Neural progenitor cell (in vitro differentiated cells): ENCODE measurements at regions not wholly inside any gene's neighbourhood (a gene's known extent, or its start where the extent isn't known, plus 50 kb on each side); places are given as distances from the start of the nearest gene placed in this dataset.

Experiments used
- DNase-seq: peaks from one replicate; pipeline ENCODE4 v3.0.0-alpha.2; 2016; ENCODE audit warnings: low spot score
- H2AFZ ChIP-seq: fragments of 200-600 bp; sonication (generic); replicated peaks from 2 replicates; pipeline ENCODE4 v1.6.1; 2016; ENCODE audit warnings: antibody characterized with exemption
- H3F3A ChIP-seq: fragments of 200-600 bp; sonication (generic); 2 replicates; pipeline ENCODE4 v1.6.1; 2016; ENCODE audit warnings: antibody characterized with exemption, low read depth
- H3K27ac ChIP-seq: fragments of 200-600 bp; sonication (generic); 2 replicates; pipeline ENCODE4 v1.5.1; 2016; ENCODE audit warnings: mild to moderate bottlenecking
- H3K27me3 ChIP-seq: fragments of 200-600 bp; sonication (generic); 2 replicates; pipeline ENCODE4 v1.6.1; 2016; ENCODE audit warnings: mild to moderate bottlenecking, moderate library complexity
- H3K36me3 ChIP-seq: fragments of 200-600 bp; sonication (generic); 2 replicates; pipeline ENCODE4 v1.5.1; 2016
- H3K4me1 ChIP-seq: fragments of 200-600 bp; sonication (generic); 2 replicates; pipeline ENCODE4 v1.6.1; 2016; ENCODE audit warnings: mixed run types
- H3K4me2 ChIP-seq: fragments of 200-600 bp; sonication (generic); 2 replicates; pipeline ENCODE4 v1.6.1; 2016
- H3K4me3 ChIP-seq: fragments of 200-600 bp; sonication (generic); 2 replicates; pipeline ENCODE4 v1.5.1; 2016
- H3K79me2 ChIP-seq: fragments of 200-600 bp; sonication (generic); 2 replicates; pipeline ENCODE4 v1.6.1; 2016; ENCODE audit warnings: low read depth
- H3K9ac ChIP-seq: fragments of 200-600 bp; sonication (generic); 2 replicates; pipeline ENCODE4 v1.6.1; 2016
- H3K9me3 ChIP-seq: fragments of 200-600 bp; sonication (generic); 2 replicates; pipeline ENCODE4 v1.5.1; 2016; ENCODE audit warnings: low read depth
- H4K20me1 ChIP-seq: fragments of 200-600 bp; sonication (generic); 2 replicates; pipeline ENCODE4 v1.6.1; 2016; ENCODE audit warnings: low read depth
- H3K27ac Mint-ChIP-seq: 3 replicates; pipeline ENCODE4 v1.8.0; 2021; ENCODE audit warnings: mixed read lengths
- H3K27me3 Mint-ChIP-seq: 2 replicates; pipeline ENCODE4 v1.8.0; 2022; ENCODE audit warnings: low read depth, mild to moderate bottlenecking, inconsistent platforms, moderate library complexity, mixed read lengths; ENCODE audit not compliant: insufficient read depth
- H3K36me3 Mint-ChIP-seq: 3 replicates; pipeline ENCODE4 v1.8.0; 2021; ENCODE audit warnings: mixed read lengths
- H3K4me1 Mint-ChIP-seq: 3 replicates; pipeline ENCODE4 v1.8.0; 2021; ENCODE audit warnings: mixed read lengths
- H3K4me3 Mint-ChIP-seq: 3 replicates; pipeline ENCODE4 v1.8.0; 2021; ENCODE audit warnings: mild to moderate bottlenecking, moderate library complexity, mixed read lengths
- H3K9me3 Mint-ChIP-seq: 3 replicates; pipeline ENCODE4 v1.8.0; 2020; ENCODE audit warnings: mixed read lengths
- CTCF ChIP-seq: fragments of 200-600 bp; sonication (generic); IDR thresholded peaks from 2 replicates; pipeline ENCODE4 v1.5.1; 2017; ENCODE audit warnings: antibody characterized with exemption, mild to moderate bottlenecking
- EZH2 ChIP-seq: fragments of 200-600 bp; sonication (generic); IDR thresholded peaks from 2 replicates; pipeline ENCODE4 v1.6.1; 2017; ENCODE audit warnings: antibody characterized with exemption, mild to moderate bottlenecking, moderate library complexity
- EZH2phosphoT487 ChIP-seq: fragments of 200-600 bp; sonication (generic); IDR thresholded peaks from 2 replicates; pipeline ENCODE4 v1.6.1; 2017; ENCODE audit warnings: antibody characterized with exemption

GRCh38 chr14:84080944-84081343 is 1449.0 kb upstream of the FLRT2 start:
- Histone ChIP-seq H4K20me1 (no peaks in the 10 kb centered on the region), H3K79me2 (no peaks in the 10 kb centered on the region), H2AFZ (no peak overlapping the region), H3K27me3 (no peaks in the 10 kb centered on the region), H3F3A (no peaks in the 10 kb centered on the region), H3K4me1 (no peaks in the 10 kb centered on the region), H3K36me3 (no peaks in the 10 kb centered on the region), H3K27ac (no peak overlapping the region), H3K4me2 (no peak overlapping the region), H3K4me3 (no peak overlapping the region), H3K9ac (no peak overlapping the region), H3K9me3 (peaks cover 3% of the 10 kb centered on the region)
- Mint-ChIP-seq H3K27me3 (peaks cover 5% of the 10 kb centered on the region), H3K4me3 (no peak overlapping the region), H3K9me3 (peaks cover 5% of the 10 kb centered on the region), H3K4me1 (no peaks in the 10 kb centered on the region), H3K36me3 (no peaks in the 10 kb centered on the region), H3K27ac (no peak overlapping the region)
- no peak for DNase-seq
- TF ChIP-seq CTCF (no peak), EZH2 (no peak)

GRCh38 chr14:84084056-84084630 is 1445.8 kb upstream of the FLRT2 start:
- H3K4me1 ChIP-seq: no peaks in the 10 kb centered on the region
- H3K9ac ChIP-seq: no peak overlapping the region
- no peaks in the 10 kb centered on the region for H3K79me2 ChIP-seq
- no peaks in the 10 kb centered on the region for H3K36me3 Mint-ChIP-seq
- H3K4me3 Mint-ChIP-seq: no peak overlapping the region
- no peak overlapping the region for H3K27ac ChIP-seq
- peaks cover 5% of the 10 kb centered on the region for H3K27me3 Mint-ChIP-seq
- no peaks in the 10 kb centered on the region for H3F3A ChIP-seq
- DNase-seq: no peak
- no peak overlapping the region for H3K27ac Mint-ChIP-seq
- no peaks in the 10 kb centered on the region for H4K20me1 ChIP-seq
- H3K4me2 ChIP-seq: no peak overlapping the region
- no peak overlapping the region for H2AFZ ChIP-seq
- TF ChIP-seq EZH2 (no peak), EZH2phosphoT487 (no peak), CTCF (no peak)
- no peaks in the 10 kb centered on the region for H3K27me3 ChIP-seq
- H3K4me3 ChIP-seq: no peak overlapping the region
- peaks cover 5% of the 10 kb centered on the region for H3K9me3 Mint-ChIP-seq
- H3K9me3 ChIP-seq: peaks cover 3% of the 10 kb centered on the region
- no peaks in the 10 kb centered on the region for H3K36me3 ChIP-seq
- no peaks in the 10 kb centered on the region for H3K4me1 Mint-ChIP-seq

GRCh38 chr14:84085493-84085892 is 1444.5 kb upstream of the FLRT2 start:
- H3K9me3 ChIP-seq: peaks cover 3% of the 10 kb centered on the region
- no peak for DNase-seq
- no peaks in the 10 kb centered on the region for H3K27me3 ChIP-seq
- H3K4me1 Mint-ChIP-seq: no peaks in the 10 kb centered on the region
- peaks cover 5% of the 10 kb centered on the region for H3K27me3 Mint-ChIP-seq
- TF ChIP-seq CTCF (no peak), EZH2 (no peak), EZH2phosphoT487 (no peak)
- no peak overlapping the region for H3K27ac ChIP-seq
- H3K36me3 Mint-ChIP-seq: no peaks in the 10 kb centered on the region
- no peak overlapping the region for H2AFZ ChIP-seq
- H3K4me1 ChIP-seq: no peaks in the 10 kb centered on the region
- H3K9me3 Mint-ChIP-seq: peaks cover 5% of the 10 kb centered on the region
- H3K4me3 ChIP-seq: no peak overlapping the region
- H3K36me3 ChIP-seq: no peaks in the 10 kb centered on the region
- H3F3A ChIP-seq: no peaks in the 10 kb centered on the region
- H4K20me1 ChIP-seq: no peaks in the 10 kb centered on the region
- H3K79me2 ChIP-seq: no peaks in the 10 kb centered on the region
- H3K27ac Mint-ChIP-seq: no peak overlapping the region
- no peak overlapping the region for H3K4me3 Mint-ChIP-seq
- H3K9ac ChIP-seq: no peak overlapping the region
- H3K4me2 ChIP-seq: no peak overlapping the region

- no peak overlapping the region for H3K4me3 Mint-ChIP-seq
- no peak overlapping the region for H3K4me2 ChIP-seq
- H3K4me1 ChIP-seq: no peaks in the 10 kb centered on the region
- no peak overlapping the region for H3K4me3 ChIP-seq
- H3K36me3 Mint-ChIP-seq: no peaks in the 10 kb centered on the region
- no peak overlapping the region for H3K27ac ChIP-seq
- no peaks in the 10 kb centered on the region for H3K4me1 Mint-ChIP-seq
- no peaks in the 10 kb centered on the region for H3K27me3 ChIP-seq
- H3K9me3 ChIP-seq: peaks cover 3% of the 10 kb centered on the region
- no peaks in the 10 kb centered on the region for H3K36me3 ChIP-seq
- TF ChIP-seq EZH2phosphoT487 (no peak), EZH2 (no peak), CTCF (no peak)
- no peak overlapping the region for H2AFZ ChIP-seq
- no peaks in the 10 kb centered on the region for H4K20me1 ChIP-seq
- H3K27me3 Mint-ChIP-seq: peaks cover 5% of the 10 kb centered on the region
- H3K27ac Mint-ChIP-seq: no peak overlapping the region
- peaks cover 5% of the 10 kb centered on the region for H3K9me3 Mint-ChIP-seq
- no peaks in the 10 kb centered on the region for H3F3A ChIP-seq
- no peak overlapping the region for H3K9ac ChIP-seq
- no peaks in the 10 kb centered on the region for H3K79me2 ChIP-seq
- no peak for DNase-seq
Measured at GRCh38 chr14:84086714-84087113, 1443.2 kb upstream of the FLRT2 start.
